Kidney (tissue), 13 donors: ENCODE measurements at regions not wholly inside any gene's neighbourhood (a gene's known extent, or its start where the extent isn't known, plus 50 kb on each side); places are given as distances from the start of the nearest gene placed in this dataset.

ENCODE experiments used
- DNase-seq, 5 donors: peaks; one replicate each; pipeline ENCODE4 v3.0.0-alpha.2; 2013 to 2020
- FAIRE-seq: peaks from 2 replicates; lab custom pipeline; 2012; peaks lifted over from hg19 to GRCh38; lab: Jason Lieb, UNC
- H3K27ac ChIP-seq, 2 donors: one replicate each; pipeline ENCODE4 v1.7.0; 2013; ENCODE audit warnings: low read depth in 2 of 2, low read length in 2 of 2, inconsistent platforms in 1 of 2
- H3K27me3 ChIP-seq: one replicate; pipeline ENCODE4 v1.7.1; 2013; ENCODE audit warnings: low read length, inconsistent platforms; ENCODE audit not compliant: control insufficient read depth, insufficient read depth
- H3K36me3 ChIP-seq, 3 donors: one replicate each; pipeline versions ENCODE4 v1.7.0 to v1.7.1; 2013; ENCODE audit warnings: low read length in 3 of 3, control low read depth in 1 of 3, inconsistent platforms in 1 of 3; ENCODE audit not compliant: insufficient read depth in 3 of 3, control insufficient read depth in 2 of 3
- H3K4me1 ChIP-seq, 3 donors: one replicate each; pipeline versions ENCODE4 v1.7.0 to v1.7.1; 2013; ENCODE audit warnings: low read length in 3 of 3, inconsistent platforms in 1 of 3, low read depth in 1 of 3; ENCODE audit not compliant: control insufficient read depth in 2 of 3, insufficient read depth in 2 of 3
- H3K4me3 ChIP-seq, 3 donors: one replicate each; pipeline versions ENCODE4 v1.7.0 to v1.8.1; 2013; ENCODE audit warnings: low read length in 3 of 3, control low read depth in 1 of 3, inconsistent platforms in 1 of 3
- H3K9ac ChIP-seq, 3 donors: one replicate each; pipeline versions ENCODE4 v1.7.0 to v1.7.1; 2013; ENCODE audit warnings: low read length in 3 of 3, control low read depth in 1 of 3, inconsistent platforms in 1 of 3
- H3K9me3 ChIP-seq, 3 donors: one replicate each; pipeline versions ENCODE4 v1.7.0 to v1.7.1; 2013; ENCODE audit warnings: low read length in 3 of 3, control low read depth in 1 of 3, inconsistent platforms in 1 of 3; ENCODE audit not compliant: control insufficient read depth in 2 of 3, insufficient read depth in 1 of 3
- CTCF ChIP-seq: IDR thresholded peaks from 3 replicates; pipeline ENCODE4 v1.5.1; 2012; ENCODE audit warnings: mild to moderate bottlenecking, moderate library complexity, borderline replicate concordance; ENCODE audit not compliant: insufficient read depth; ENCODE audit errors: extremely low read depth
- intact Hi-C: fragments of 100-400 bp; cut with DNase I; formaldehyde crosslinking; loops from one replicate; pipeline ENCODE4 v1.11.1; 2022
- donor health status: control.
- donor health status: control.
- donor health status: control.
- donor health status: control.
- donor health status: control.
- donor health status: DM: yes; HTN: yes; CAD: no.
- donor health status: Normal renal cell carcinoma (clear cell type).

DNA sequence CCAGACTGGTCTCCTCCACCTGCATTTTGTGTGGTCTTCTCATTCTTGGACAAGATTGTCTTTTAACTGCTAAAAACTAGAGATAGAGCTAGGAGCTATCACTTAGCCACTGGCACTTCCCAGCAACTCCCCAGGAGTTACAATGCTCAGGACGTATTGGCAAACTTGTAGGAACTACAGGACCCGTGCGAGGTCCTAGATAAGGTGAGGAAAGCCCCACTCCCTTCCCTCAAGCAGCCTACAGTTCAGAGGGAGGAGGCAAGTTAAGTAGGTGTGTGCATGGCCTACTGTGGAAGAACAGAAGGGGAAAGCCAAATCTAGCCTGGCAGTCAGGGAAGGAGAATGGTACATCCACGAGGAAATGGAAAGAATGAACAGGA is 504.7 kb upstream of the PROK2 start:
- Histone ChIP-seq H3K27ac (peak overlapping the region in 1 of 2 donors; percentile 13), H3K4me3 (peak overlapping the region in 2 of 3 donors; percentile 20 to 52), H3K36me3 (no peaks in the 10 kb centered on the region), H3K4me1 (peaks cover 0 to 3% (median 0%) of the 10 kb centered on the region in 3 donors), H3K27me3 (no peaks in the 10 kb centered on the region), H3K9ac (no peak overlapping the region), H3K9me3 (no peaks in the 10 kb centered on the region)
- TF ChIP-seq CTCF: no peak
- intact Hi-C loops: no loop called here
- no peak for FAIRE-seq
- DNase-seq: no peak

DNA sequence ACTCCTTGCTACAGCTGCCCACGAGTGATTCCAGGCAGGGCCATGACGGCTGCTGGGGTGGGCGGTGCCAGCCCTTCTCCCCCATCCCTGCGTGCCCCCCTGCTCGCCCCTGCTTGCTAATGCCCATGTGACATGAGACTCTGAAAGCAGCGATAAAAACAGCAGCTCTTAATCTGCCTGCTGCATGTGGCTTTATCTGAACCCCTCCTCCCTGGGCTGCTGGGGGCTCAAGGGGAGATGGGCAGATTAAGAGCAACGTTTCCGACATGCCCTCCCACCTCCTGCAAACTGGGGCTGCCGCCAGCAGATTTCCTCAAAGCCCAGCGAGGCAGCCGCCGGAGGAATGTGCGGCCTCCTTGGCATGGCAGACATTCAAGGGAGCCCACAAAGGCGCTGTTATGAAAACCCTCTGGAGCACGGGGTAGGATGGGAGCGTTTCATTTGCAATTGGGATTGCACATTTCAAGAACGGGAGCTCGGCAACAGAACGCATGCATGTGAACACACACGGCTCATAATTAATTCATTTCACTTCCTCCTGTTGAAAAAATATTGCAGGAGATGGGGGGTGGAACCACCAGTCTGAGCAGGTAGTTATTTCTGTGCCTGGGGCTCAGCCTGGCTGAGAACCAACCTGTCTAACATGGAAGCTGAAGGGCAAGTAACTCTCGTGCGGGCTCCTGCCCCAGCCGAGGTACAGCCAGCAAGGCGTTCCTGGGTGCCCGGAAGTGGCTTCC is 504.2 kb upstream of the PROK2 start:
- intact Hi-C loops: no loop called here
- no peak for TF ChIP-seq CTCF
- peaks cover 0 to 3% (median 0%) of the 10 kb centered on the region in 3 donors for H3K4me1 ChIP-seq
- no peaks in the 10 kb centered on the region for H3K27me3 ChIP-seq
- no peaks in the 10 kb centered on the region for H3K36me3 ChIP-seq
- H3K9ac ChIP-seq: peak overlapping the region in 1 of 3 donors; percentile 53
- FAIRE-seq (no peak), DNase-seq (peak; percentile 62 to 81 (median 70))
- no peaks in the 10 kb centered on the region for H3K9me3 ChIP-seq
- peak overlapping the region; percentile 11 to 13 for H3K27ac ChIP-seq
- peak overlapping the region in 2 of 3 donors; percentile 20 to 52 for H3K4me3 ChIP-seq

DNA sequence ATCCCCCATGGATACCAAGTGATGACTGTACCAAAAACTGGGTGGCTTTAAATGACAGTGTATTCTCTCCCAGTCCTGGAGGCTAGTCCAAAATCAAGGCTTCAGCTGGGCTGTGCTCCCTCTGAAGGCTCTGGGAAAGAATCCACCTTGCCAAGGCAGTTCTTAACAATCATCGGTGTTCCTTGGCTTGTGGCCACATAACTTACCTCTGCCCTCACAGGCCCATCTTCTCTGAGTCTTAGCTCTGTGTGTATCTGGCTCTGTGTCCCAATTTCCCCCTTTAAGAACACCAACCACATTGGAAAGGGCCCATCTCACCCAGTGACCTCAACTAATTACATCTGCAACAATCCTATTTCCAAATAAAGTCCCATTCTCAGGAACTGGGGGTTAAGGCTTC is 503.0 kb upstream of the PROK2 start:
- Histone ChIP-seq H3K4me1 (peaks cover 0 to 3% (median 0%) of the 10 kb centered on the region in 3 donors), H3K27me3 (no peaks in the 10 kb centered on the region), H3K36me3 (no peaks in the 10 kb centered on the region), H3K9ac (no peak overlapping the region), H3K27ac (no peak overlapping the region), H3K4me3 (no peak overlapping the region), H3K9me3 (no peaks in the 10 kb centered on the region)
- intact Hi-C loops: no loop called here
- FAIRE-seq (no peak), DNase-seq (no peak)
- no peak for TF ChIP-seq CTCF

DNA sequence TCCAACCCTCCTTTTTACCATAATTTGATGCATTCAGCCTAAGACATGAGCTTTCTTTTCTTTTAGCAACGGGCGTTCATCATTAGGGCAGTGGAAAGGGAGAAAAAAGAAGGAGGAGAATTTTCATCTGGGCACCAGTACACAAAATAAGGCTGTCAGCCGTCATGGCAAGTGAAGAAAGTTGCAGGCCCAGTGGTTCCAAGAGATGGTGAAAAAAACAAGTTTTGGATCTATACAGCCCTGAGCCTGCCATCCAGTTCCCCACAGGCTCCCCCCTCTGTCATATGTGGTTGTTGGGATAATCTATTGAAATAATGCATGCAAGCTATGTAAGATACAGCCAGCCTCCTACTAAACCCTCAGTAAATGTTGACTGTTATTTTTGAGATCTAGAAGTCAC is 500.6 kb upstream of the PROK2 start:
- Histone ChIP-seq H3K36me3 (no peaks in the 10 kb centered on the region), H3K4me1 (peaks cover 0 to 3% (median 0%) of the 10 kb centered on the region in 3 donors), H3K27ac (no peak overlapping the region), H3K9me3 (no peaks in the 10 kb centered on the region), H3K27me3 (no peaks in the 10 kb centered on the region), H3K4me3 (no peak overlapping the region), H3K9ac (no peak overlapping the region)
- FAIRE-seq (no peak), DNase-seq (no peak)
- intact Hi-C loops: no loop called here
- no peak for TF ChIP-seq CTCF
